ENCODE measurements at regions not wholly inside any gene's neighbourhood (a gene's known extent, or its start where the extent isn't known, plus 50 kb on each side); places are given as distances from the start of the nearest gene placed in this dataset.

DNA sequence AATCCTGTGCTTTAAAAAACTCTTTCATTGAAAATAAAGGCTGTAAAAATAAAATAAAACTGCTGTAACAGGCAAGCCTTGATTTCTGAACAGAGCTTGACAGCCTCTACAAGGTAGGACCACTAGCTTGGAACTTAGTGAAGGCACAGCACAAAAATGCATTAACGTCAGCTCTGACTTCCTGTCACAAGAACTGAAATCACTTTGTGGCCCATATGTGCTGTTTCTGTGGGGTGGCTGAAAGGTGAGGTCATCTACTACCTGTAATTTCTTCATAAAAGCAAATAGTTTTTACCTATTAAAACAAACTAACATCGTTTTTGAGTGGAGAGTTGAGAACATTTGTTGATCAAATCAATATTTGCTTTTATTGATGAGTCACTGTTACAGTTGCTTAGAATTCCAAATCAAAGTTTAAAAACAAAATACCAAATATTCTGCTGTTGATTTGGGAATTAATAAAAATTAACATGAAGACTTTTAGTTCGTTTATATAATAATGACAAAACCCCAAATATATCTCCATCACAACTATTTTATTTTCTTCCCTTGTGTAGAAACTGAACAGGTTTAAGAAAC lies 1034.1 kb downstream of the MCTP2 start:
- Histone ChIP-seq H3K4me3 (no peak overlapping the region), H3K4me1 (replicated peaks in 1 of 2) (peaks cover 0 to 4% of the 10 kb centered on the region in 2 donors), H3K9me3 (replicated peaks in 1 of 3) (no peaks in the 10 kb centered on the region), H3K27me3 (no peaks in the 10 kb centered on the region), H3K36me3 (replicated peaks in 1 of 2) (no peaks in the 10 kb centered on the region), H3K27ac (peak overlapping the region in 4 of 5 donors; percentile 26 to 91 (median 55))
- TF ChIP-seq, protein P1, sequence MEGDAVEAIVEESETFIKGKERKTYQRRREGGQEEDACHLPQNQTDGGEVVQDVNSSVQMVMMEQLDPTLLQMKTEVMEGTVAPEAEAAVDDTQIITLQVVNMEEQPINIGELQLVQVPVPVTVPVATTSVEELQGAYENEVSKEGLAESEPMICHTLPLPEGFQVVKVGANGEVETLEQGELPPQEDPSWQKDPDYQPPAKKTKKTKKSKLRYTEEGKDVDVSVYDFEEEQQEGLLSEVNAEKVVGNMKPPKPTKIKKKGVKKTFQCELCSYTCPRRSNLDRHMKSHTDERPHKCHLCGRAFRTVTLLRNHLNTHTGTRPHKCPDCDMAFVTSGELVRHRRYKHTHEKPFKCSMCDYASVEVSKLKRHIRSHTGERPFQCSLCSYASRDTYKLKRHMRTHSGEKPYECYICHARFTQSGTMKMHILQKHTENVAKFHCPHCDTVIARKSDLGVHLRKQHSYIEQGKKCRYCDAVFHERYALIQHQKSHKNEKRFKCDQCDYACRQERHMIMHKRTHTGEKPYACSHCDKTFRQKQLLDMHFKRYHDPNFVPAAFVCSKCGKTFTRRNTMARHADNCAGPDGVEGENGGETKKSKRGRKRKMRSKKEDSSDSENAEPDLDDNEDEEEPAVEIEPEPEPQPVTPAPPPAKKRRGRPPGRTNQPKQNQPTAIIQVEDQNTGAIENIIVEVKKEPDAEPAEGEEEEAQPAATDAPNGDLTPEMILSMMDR (IDR thresholded peaks at IDR 0.05) = no peak
- no peak for TF ChIP-seq POLR2A (IDR thresholded peaks at IDR 0.05)
- WGBS, 4 donors = 57 to 68% (median 62%) methylated on average over 3 of the region's 3 CpGs
- DNase-seq = no peak
- intact Hi-C loops (cut with DNase I) = no loop called here

DNA sequence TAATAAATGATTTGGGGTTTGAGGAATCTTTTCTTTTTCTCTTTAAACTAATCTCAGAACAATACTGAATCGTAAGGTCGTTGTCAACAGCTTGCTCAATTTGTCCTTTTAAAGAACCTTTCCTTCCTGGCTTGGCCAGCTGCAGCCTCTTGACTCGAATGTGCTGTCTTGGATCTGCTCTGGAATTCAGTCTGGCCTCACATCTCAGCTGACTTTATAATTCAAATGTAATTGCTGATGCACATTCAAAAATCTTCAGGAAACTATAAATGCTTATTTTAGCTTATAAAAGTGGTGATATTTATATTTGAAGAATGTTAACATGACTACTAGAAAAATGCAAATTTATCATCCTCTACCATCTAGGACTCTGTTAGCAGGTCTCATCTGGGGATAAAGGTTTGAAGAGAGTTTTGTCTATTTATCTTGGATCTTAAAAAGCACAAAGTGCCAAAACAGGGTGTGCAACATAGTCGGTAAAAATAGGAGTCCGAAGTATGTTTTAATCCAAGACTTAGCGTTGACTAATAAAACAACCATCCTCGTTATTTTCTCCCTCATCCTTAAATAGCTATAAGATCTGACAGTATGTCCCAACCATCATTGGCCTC lies 1035.2 kb downstream of the MCTP2 start:
- intact Hi-C loops (cut with DNase I) = no loop called here
- H3K27ac ChIP-seq = peak overlapping the region in 2 of 5 donors; percentile 60 to 91
- H3K4me3 ChIP-seq = no peak overlapping the region
- H3K4me1 ChIP-seq (replicated peaks in 1 of 2) = peaks cover 0 to 4% of the 10 kb centered on the region in 2 donors
- WGBS, 4 donors = 50 to 62% (median 58%) methylated on average over 7 of the region's 7 CpGs
- H3K9me3 ChIP-seq (replicated peaks in 1 of 3) = no peaks in the 10 kb centered on the region
- no peaks in the 10 kb centered on the region for H3K27me3 ChIP-seq
- no peak for TF ChIP-seq POLR2A (IDR thresholded peaks at IDR 0.05)
- TF ChIP-seq, protein P1 (IDR thresholded peaks at IDR 0.05) = no peak
- H3K36me3 ChIP-seq (replicated peaks in 1 of 2) = no peaks in the 10 kb centered on the region
- DNase-seq = peak in 4 of 7 donors; percentile 10 to 56 (median 30)

DNA sequence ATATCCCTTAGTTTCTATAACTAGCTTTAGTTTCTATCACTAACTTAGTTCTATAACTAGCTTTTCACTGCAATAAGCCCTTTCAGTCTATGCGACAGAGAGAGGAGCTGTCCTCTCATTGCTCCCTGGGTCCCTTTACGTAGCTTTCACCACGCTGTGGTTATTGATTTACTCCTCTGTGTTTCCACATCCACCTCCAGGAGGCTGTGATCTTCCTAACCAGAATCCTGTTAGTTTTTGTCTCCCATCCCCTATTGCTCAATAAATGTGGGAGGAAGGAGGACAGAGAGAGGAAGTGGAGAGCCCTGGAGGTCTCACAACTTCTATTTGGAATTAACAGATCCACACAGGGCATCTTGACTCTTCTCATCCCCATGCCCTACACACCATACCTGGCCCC lies 1036.1 kb downstream of the MCTP2 start:
- no peaks in the 10 kb centered on the region for H3K27me3 ChIP-seq
- DNase-seq = no peak
- WGBS, 4 donors = 63 to 86% (median 81%) methylated on average over 3 of the region's 3 CpGs
- intact Hi-C loops (cut with DNase I) = no loop called here
- no peaks in the 10 kb centered on the region for H3K36me3 ChIP-seq (replicated peaks in 1 of 2)
- no peaks in the 10 kb centered on the region for H3K9me3 ChIP-seq (replicated peaks in 1 of 3)
- TF ChIP-seq, protein P1 (IDR thresholded peaks at IDR 0.05) = no peak
- TF ChIP-seq POLR2A (IDR thresholded peaks at IDR 0.05) = no peak
- H3K4me3 ChIP-seq = no peak overlapping the region
- H3K27ac ChIP-seq = peak overlapping the region in 4 of 5 donors; percentile 32 to 91 (median 54)
- peaks cover 0 to 4% of the 10 kb centered on the region in 2 donors for H3K4me1 ChIP-seq (replicated peaks in 1 of 2)

DNA sequence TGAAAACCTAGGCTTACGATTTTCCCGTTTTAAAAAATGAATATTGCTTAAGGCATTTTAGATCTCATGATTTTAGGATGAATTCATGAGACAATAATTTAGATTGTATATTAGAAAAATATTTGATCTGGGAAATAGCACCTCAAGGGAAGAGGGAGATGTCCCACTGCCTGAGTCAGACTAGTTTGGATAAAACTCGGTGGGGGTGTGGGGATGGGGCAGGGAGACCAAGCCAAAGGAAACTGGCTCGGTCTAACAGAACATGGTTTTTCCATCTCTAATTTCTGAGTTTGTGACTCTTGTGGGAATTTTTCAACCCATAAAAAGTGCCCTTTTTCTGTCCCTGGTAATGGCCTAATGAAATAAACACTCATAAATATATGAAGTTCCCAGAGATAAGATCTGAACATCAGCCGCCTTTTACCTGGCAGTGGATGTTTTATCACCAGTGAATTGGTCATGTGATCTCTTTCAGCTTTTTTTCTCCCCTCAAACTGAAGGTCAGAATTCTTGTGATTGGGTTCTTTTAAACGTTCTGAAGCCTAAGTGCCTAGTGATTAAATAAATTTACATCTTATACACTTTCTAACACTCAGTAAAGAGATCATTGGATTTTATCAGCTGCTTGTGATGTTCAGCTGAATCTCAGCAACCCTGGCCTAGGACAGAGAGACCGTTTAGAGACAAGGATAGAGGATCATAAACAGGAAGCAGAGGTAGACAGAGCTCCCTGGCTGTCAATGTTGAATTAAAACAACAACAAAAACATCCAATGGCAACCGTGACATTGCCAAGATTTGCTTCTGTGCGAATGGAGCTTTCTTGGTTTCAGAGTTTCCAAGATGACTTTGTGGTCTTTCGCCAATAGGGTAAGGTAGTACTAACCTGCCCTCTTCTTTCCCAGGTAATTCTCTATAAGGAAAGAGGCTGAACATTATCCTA lies 1038.2 kb downstream of the MCTP2 start:
- Histone ChIP-seq H3K4me3 (no peak overlapping the region), H3K27me3 (no peaks in the 10 kb centered on the region), H3K27ac (no peak overlapping the region), H3K36me3 (replicated peaks in 1 of 2) (no peaks in the 10 kb centered on the region), H3K4me1 (replicated peaks in 1 of 2) (peaks cover 0 to 4% of the 10 kb centered on the region in 2 donors), H3K9me3 (replicated peaks in 1 of 3) (no peaks in the 10 kb centered on the region)
- intact Hi-C loops (cut with DNase I) = no loop called here
- 59 to 65% (median 63%) methylated on average over 10 of the region's 10 CpGs for whole genome bisulfite sequencing, 4 donors
- DNase-seq = no peak
- TF ChIP-seq POLR2A (IDR thresholded peaks at IDR 0.05) = no peak
- TF ChIP-seq, protein P1 (IDR thresholded peaks at IDR 0.05) = no peak
